ENCODE measurements at regions not wholly inside any gene's neighbourhood (a gene's known extent, or its start where the extent isn't known, plus 50 kb on each side); places are given as distances from the start of the nearest gene placed in this dataset.

GRCh38 chr20:39890697-39891096 lies 798.3 kb downstream of the MAFB start:
- FAIRE-seq, result no peak

- FAIRE-seq, result no peak
Observed at GRCh38 chr20:39888310-39888709, 800.7 kb downstream of the MAFB start.

- no peak for FAIRE-seq
Observed at GRCh38 chr20:39886650-39887190, 802.3 kb downstream of the MAFB start.

- no peak for FAIRE-seq
Observed at GRCh38 chr20:39885975-39886649, 802.9 kb downstream of the MAFB start.

- no peak for FAIRE-seq
Observed at GRCh38 chr20:39882806-39883205, 806.2 kb downstream of the MAFB start.

- FAIRE-seq, result no peak
Observed at GRCh38 chr20:39880890-39881289, 808.1 kb downstream of the MAFB start.

GRCh38 chr20:39879296-39879695 lies 809.7 kb downstream of the MAFB start:
- no peak for FAIRE-seq

- no peak for FAIRE-seq
Observed at GRCh38 chr20:39878809-39879208, 810.2 kb downstream of the MAFB start.

GRCh38 chr20:39878320-39878719 lies 810.7 kb downstream of the MAFB start:
- FAIRE-seq, result no peak

- no peak for FAIRE-seq
Observed at GRCh38 chr20:39877788-39878187, 811.2 kb downstream of the MAFB start.

- no peak for FAIRE-seq
Observed at GRCh38 chr20:39876976-39877635, 811.9 kb downstream of the MAFB start.

GRCh38 chr20:39875492-39876110 lies 813.4 kb downstream of the MAFB start:
- FAIRE-seq, result no peak

GRCh38 chr20:39874049-39874893 lies 814.8 kb downstream of the MAFB start:
- FAIRE-seq, result no peak

- FAIRE-seq, result no peak
Observed at GRCh38 chr20:39873286-39873685, 815.8 kb downstream of the MAFB start.

GRCh38 chr20:39871013-39871412 lies 818.0 kb downstream of the MAFB start:
- no peak for FAIRE-seq

- FAIRE-seq, result no peak
Observed at GRCh38 chr20:39865446-39865845, 823.6 kb downstream of the MAFB start.

GRCh38 chr20:39862470-39862891 lies 826.6 kb downstream of the MAFB start:
- no peak for FAIRE-seq

GRCh38 chr20:39861381-39861780 lies 827.7 kb downstream of the MAFB start:
- FAIRE-seq, result no peak

GRCh38 chr20:39857835-39858234 lies 831.2 kb downstream of the MAFB start:
- FAIRE-seq, result no peak

- no peak for FAIRE-seq
Observed at GRCh38 chr20:39857187-39857586, 831.8 kb downstream of the MAFB start.

GRCh38 chr20:39855799-39856198 lies 833.2 kb downstream of the MAFB start:
- FAIRE-seq, result no peak

- FAIRE-seq, result no peak
Observed at GRCh38 chr20:39855056-39855455, 834.0 kb downstream of the MAFB start.

- no peak for FAIRE-seq
Observed at GRCh38 chr20:39853636-39854035, 835.4 kb downstream of the MAFB start.
